Caco-2 (cell line): ENCODE measurements at regions not wholly inside any gene's neighbourhood (a gene's known extent, or its start where the extent isn't known, plus 50 kb on each side); places are given as distances from the start of the nearest gene placed in this dataset.

ENCODE experiments used
- BruUV-seq: library from RNA; stranded (reverse); fragments of 400-500 nt; replicated peaks from 2 replicates; lab custom pipeline; 2021; lab: Mats Ljungman, UMichigan
- CTCF ChIA-PET: fragments of 300-600 bp; sonication (Branson Sonifier 250); formaldehyde crosslinking; loops from one replicate; lab custom pipeline; 2022; ENCODE audit warnings: antibody characterized with exemption; lab: Charles Lee
- POLR2A ChIA-PET: fragments of 300-600 bp; sonication (Branson Sonifier 250); formaldehyde crosslinking; loops from one replicate; lab custom pipeline; 2022; ENCODE audit warnings: antibody characterized with exemption; lab: Charles Lee
- DNase-seq, 2 experiments: peaks; one replicate each; pipeline versions ENCODE4 v3.0.0 to v3.0.0-alpha.2; 2020 to 2022
- H3K27me3 ChIP-seq: replicated peaks from 2 replicates; pipeline ENCODE4 v1.6.0; 2011; ENCODE audit warnings: low read length; ENCODE audit not compliant: control insufficient read depth, insufficient read depth
- H3K36me3 ChIP-seq: 2 replicates; pipeline ENCODE4 v1.5.1; 2011; ENCODE audit warnings: low read length; ENCODE audit not compliant: control insufficient read depth, insufficient read depth
- H3K4me1 ChIP-seq: fragments of 250-450 bp; sonication (Bioruptor Pico); 2 replicates; pipeline ENCODE4 v1.5.1; 2020; ENCODE audit warnings: mild to moderate bottlenecking
- H3K4me3 ChIP-seq: 2 replicates; pipeline ENCODE4 v1.5.1; 2011; ENCODE audit warnings: low read depth, mild to moderate bottlenecking, control low read depth, low read length
- H3K9me3 ChIP-seq: fragments of 250-450 bp; sonication (Bioruptor Pico); 2 replicates; pipeline ENCODE4 v1.5.1; 2020; ENCODE audit warnings: mild to moderate bottlenecking, moderate library complexity
- H3K27ac Mint-ChIP-seq: one replicate; pipeline ENCODE4 v1.8.0; 2022; ENCODE audit warnings: mixed read lengths; ENCODE audit not compliant: unreplicated experiment
- H3K27me3 Mint-ChIP-seq: one replicate; pipeline ENCODE4 v1.8.0; 2022; ENCODE audit warnings: mixed read lengths; ENCODE audit not compliant: insufficient read depth, unreplicated experiment
- H3K36me3 Mint-ChIP-seq: one replicate; pipeline ENCODE4 v1.8.0; 2022; ENCODE audit warnings: mild to moderate bottlenecking, mixed read lengths; ENCODE audit not compliant: insufficient read depth, unreplicated experiment
- H3K4me1 Mint-ChIP-seq: one replicate; pipeline ENCODE4 v1.8.0; 2022; ENCODE audit warnings: low read depth, mixed read lengths; ENCODE audit not compliant: unreplicated experiment
- H3K4me3 Mint-ChIP-seq: one replicate; pipeline ENCODE4 v1.8.0; 2022; ENCODE audit warnings: mild to moderate bottlenecking, moderate library complexity, mixed read lengths; ENCODE audit not compliant: unreplicated experiment
- H3K9me3 Mint-ChIP-seq: one replicate; pipeline ENCODE4 v1.8.0; 2022; ENCODE audit warnings: mixed read lengths; ENCODE audit not compliant: unreplicated experiment
- CTCF ChIP-seq, 2 experiments: fragments of 200-600 bp in 1 of 2; IDR thresholded peaks; 1 replicate in 1 of 2; 2 replicates in 1 of 2; pipeline versions ENCODE4 v1.5.1 to v1.8.0; 2011 to 2022; ENCODE audit warnings: antibody characterized with exemption in 1 of 2, control low read depth in 1 of 2, inconsistent platforms in 1 of 2, low read depth in 1 of 2, low read length in 1 of 2, mild to moderate bottlenecking in 1 of 2, moderate library complexity in 1 of 2; ENCODE audit not compliant: insufficient read depth in 1 of 2, severe bottlenecking in 1 of 2, unreplicated experiment in 1 of 2
- intact Hi-C: fragments of 100-400 bp; cut with micrococcal nuclease; formaldehyde crosslinking; loops from one replicate; pipeline ENCODE4 v1.10.0; 2022; ENCODE audit not compliant: unreplicated experiment

DNA sequence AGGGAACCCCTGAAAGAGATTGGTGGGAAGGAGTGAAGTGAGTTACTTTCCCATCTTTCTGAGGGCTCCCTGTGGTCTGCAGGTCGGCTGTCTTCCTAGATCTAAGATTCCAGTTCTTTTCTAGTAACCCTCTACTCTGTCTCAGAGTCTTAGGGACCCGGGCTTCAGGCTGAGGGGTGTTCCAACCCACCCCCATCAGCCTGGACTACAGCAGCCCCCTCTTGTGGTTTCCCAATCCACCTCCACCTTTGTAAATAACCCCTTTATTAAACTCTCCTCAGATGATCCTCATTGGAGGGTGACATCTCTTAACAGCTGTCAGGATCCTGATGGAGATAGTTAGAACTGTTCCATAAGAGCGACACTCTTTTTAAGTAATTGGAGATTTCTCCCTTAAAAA, 300.4 kb downstream of the LRFN2 start:
- Mint-ChIP-seq H3K9me3 (no peaks in the 10 kb centered on the region), H3K27ac (no peak overlapping the region), H3K27me3 (peaks cover 26% of the 10 kb centered on the region), H3K4me3 (no peak overlapping the region), H3K4me1 (no peaks in the 10 kb centered on the region), H3K36me3 (no peaks in the 10 kb centered on the region)
- Histone ChIP-seq H3K4me1 (no peaks in the 10 kb centered on the region), H3K9me3 (no peaks in the 10 kb centered on the region), H3K27me3 (no peaks in the 10 kb centered on the region; the same call in none of the 2 replicates), H3K4me3 (no peak overlapping the region), H3K36me3 (no peaks in the 10 kb centered on the region)
- ChIA-PET POLR2A (no interaction called here), CTCF (no interaction called here)
- intact Hi-C loops, result no loop called here
- BruUV-seq, result no TSS peak
- no peak for TF ChIP-seq CTCF (IDR thresholded peaks at IDR 0.05; ENCODE audit: insufficient read depth in 1 of 2, low read depth in 1 of 2, low read length in 1 of 2, severe bottlenecking in 1 of 2, unreplicated experiment in 1 of 2)
- no peak for DNase-seq

GRCh38 chr6:40285996-40286395, 301.2 kb downstream of the LRFN2 start:
- H3K4me1 ChIP-seq, result no peaks in the 10 kb centered on the region
- no peaks in the 10 kb centered on the region; the same call in none of the 2 replicates for H3K27me3 ChIP-seq
- Mint-ChIP-seq H3K27ac (no peak overlapping the region), H3K4me3 (no peak overlapping the region), H3K27me3 (peaks cover 32% of the 10 kb centered on the region), H3K9me3 (no peaks in the 10 kb centered on the region), H3K4me1 (no peaks in the 10 kb centered on the region), H3K36me3 (no peaks in the 10 kb centered on the region)
- CTCF ChIA-PET, result no interaction called here
- H3K36me3 ChIP-seq, result no peaks in the 10 kb centered on the region
- POLR2A ChIA-PET, result no interaction called here
- intact Hi-C loops, result no loop called here
- no peak overlapping the region for H3K4me3 ChIP-seq
- no peaks in the 10 kb centered on the region for H3K9me3 ChIP-seq
- no peak for TF ChIP-seq CTCF (IDR thresholded peaks at IDR 0.05; ENCODE audit: insufficient read depth in 1 of 2, low read depth in 1 of 2, low read length in 1 of 2, severe bottlenecking in 1 of 2, unreplicated experiment in 1 of 2)
- no peak for DNase-seq
- no TSS peak for BruUV-seq

- ChIA-PET POLR2A (no interaction called here), CTCF (no interaction called here)
- H3K4me1 ChIP-seq, result no peaks in the 10 kb centered on the region
- no peaks in the 10 kb centered on the region; the same call in none of the 2 replicates for H3K27me3 ChIP-seq
- peaks cover 34% of the 10 kb centered on the region for H3K27me3 Mint-ChIP-seq
- intact Hi-C loops, result no loop called here
- DNase-seq, result no peak
- no peaks in the 10 kb centered on the region for H3K9me3 Mint-ChIP-seq
- no peak overlapping the region for H3K4me3 Mint-ChIP-seq
- H3K36me3 ChIP-seq, result no peaks in the 10 kb centered on the region
- H3K27ac Mint-ChIP-seq, result no peak overlapping the region
- no peaks in the 10 kb centered on the region for H3K9me3 ChIP-seq
- no peaks in the 10 kb centered on the region for H3K36me3 Mint-ChIP-seq
- no peak for TF ChIP-seq CTCF (IDR thresholded peaks at IDR 0.05; ENCODE audit: insufficient read depth in 1 of 2, low read depth in 1 of 2, low read length in 1 of 2, severe bottlenecking in 1 of 2, unreplicated experiment in 1 of 2)
- H3K4me1 Mint-ChIP-seq, result no peaks in the 10 kb centered on the region
- BruUV-seq, result no TSS peak
- no peak overlapping the region for H3K4me3 ChIP-seq
These were observed 301.6 kb downstream of the LRFN2 start for GRCh38 chr6:40285535-40285934.
